ENCODE measurements at regions not wholly inside any gene's neighbourhood (a gene's known extent, or its start where the extent isn't known, plus 50 kb on each side); places are given as distances from the start of the nearest gene placed in this dataset.

DNA sequence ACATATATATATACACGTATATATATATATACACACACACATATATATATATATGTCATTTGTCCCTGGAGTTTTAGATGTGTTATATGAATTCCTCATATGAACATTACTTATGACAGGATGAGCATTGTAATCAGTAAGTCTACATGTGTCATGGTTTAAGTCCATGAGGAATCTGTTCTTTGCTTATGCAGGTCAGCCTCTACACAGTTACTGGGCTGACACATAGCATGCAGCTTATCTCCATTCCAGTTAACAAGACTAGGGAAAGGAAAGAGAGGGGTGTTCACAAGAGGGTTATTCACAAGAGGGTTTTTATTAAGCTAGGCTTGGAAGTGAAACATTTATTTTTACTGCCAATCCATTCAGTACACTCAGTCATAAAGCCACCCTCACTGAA is 226.7 kb downstream of the SNX13 start:
- Histone ChIP-seq H4K20me1 (ENCODE audit: insufficient read depth) (no peaks in the 10 kb centered on the region), H3K9me2 (no peaks in the 10 kb centered on the region), H3F3A (replicated peaks; ENCODE audit: insufficient read depth) (no peaks in the 10 kb centered on the region), H3K27me3 (ENCODE audit: insufficient read depth) (peaks cover 17% of the 10 kb centered on the region), H3K9ac (no peak overlapping the region), H3K4me3 (ENCODE audit: low read depth in 2 of 2, low read length in 1 of 2) (no peak overlapping the region), H2AFZ (ENCODE audit: low read depth) (no peak overlapping the region), H3K79me2 (ENCODE audit: insufficient read depth) (no peaks in the 10 kb centered on the region), H3K27ac (ENCODE audit: low read depth in 2 of 2, low read length in 1 of 2) (no peak overlapping the region), H3K4me2 (no peak overlapping the region), H3K4me1 (ENCODE audit: control insufficient read depth in 1 of 2, insufficient read depth in 2 of 2, low read depth in 1 of 2, low read length in 1 of 2) (no peaks in the 10 kb centered on the region), H3K36me3 (replicated peaks in 1 of 2; ENCODE audit: control insufficient read depth in 1 of 2, insufficient read depth in 2 of 2, low read length in 1 of 2) (no peaks in the 10 kb centered on the region), H3K9me3 (no peaks in the 10 kb centered on the region)
- WGBS (ENCODE audit: low lambda C conversion rate) = 0% methylated on average over 1 of the region's 1 CpG
- DNase-seq = no peak
- POLR2A ChIA-PET = no interaction called here
- TF ChIP-seq, protein P1, sequence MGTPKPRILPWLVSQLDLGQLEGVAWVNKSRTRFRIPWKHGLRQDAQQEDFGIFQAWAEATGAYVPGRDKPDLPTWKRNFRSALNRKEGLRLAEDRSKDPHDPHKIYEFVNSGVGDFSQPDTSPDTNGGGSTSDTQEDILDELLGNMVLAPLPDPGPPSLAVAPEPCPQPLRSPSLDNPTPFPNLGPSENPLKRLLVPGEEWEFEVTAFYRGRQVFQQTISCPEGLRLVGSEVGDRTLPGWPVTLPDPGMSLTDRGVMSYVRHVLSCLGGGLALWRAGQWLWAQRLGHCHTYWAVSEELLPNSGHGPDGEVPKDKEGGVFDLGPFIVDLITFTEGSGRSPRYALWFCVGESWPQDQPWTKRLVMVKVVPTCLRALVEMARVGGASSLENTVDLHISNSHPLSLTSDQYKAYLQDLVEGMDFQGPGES (IDR thresholded peaks at IDR 0.05; ENCODE audit: low read depth, low read length) = no peak
- no peak for TF ChIP-seq JUND (IDR thresholded peaks at IDR 0.05)
- TF ChIP-seq, protein P2, sequence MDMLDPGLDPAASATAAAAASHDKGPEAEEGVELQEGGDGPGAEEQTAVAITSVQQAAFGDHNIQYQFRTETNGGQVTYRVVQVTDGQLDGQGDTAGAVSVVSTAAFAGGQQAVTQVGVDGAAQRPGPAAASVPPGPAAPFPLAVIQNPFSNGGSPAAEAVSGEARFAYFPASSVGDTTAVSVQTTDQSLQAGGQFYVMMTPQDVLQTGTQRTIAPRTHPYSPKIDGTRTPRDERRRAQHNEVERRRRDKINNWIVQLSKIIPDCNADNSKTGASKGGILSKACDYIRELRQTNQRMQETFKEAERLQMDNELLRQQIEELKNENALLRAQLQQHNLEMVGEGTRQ (IDR thresholded peaks at IDR 0.05; ENCODE audit: borderline replicate concordance, low read depth, low read length) = no peak
- TF ChIP-seq RFX5 (IDR thresholded peaks at IDR 0.05; ENCODE audit: low read length) = no peak
- TF ChIP-seq, protein P3, sequence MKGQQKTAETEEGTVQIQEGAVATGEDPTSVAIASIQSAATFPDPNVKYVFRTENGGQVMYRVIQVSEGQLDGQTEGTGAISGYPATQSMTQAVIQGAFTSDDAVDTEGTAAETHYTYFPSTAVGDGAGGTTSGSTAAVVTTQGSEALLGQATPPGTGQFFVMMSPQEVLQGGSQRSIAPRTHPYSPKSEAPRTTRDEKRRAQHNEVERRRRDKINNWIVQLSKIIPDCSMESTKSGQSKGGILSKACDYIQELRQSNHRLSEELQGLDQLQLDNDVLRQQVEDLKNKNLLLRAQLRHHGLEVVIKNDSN (IDR thresholded peaks at IDR 0.05; ENCODE audit: borderline replicate concordance, low read depth) = no peak
- TF ChIP-seq, protein P4, sequence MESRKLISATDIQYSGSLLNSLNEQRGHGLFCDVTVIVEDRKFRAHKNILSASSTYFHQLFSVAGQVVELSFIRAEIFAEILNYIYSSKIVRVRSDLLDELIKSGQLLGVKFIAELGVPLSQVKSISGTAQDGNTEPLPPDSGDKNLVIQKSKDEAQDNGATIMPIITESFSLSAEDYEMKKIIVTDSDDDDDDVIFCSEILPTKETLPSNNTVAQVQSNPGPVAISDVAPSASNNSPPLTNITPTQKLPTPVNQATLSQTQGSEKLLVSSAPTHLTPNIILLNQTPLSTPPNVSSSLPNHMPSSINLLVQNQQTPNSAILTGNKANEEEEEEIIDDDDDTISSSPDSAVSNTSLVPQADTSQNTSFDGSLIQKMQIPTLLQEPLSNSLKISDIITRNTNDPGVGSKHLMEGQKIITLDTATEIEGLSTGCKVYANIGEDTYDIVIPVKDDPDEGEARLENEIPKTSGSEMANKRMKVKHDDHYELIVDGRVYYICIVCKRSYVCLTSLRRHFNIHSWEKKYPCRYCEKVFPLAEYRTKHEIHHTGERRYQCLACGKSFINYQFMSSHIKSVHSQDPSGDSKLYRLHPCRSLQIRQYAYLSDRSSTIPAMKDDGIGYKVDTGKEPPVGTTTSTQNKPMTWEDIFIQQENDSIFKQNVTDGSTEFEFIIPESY (IDR thresholded peaks at IDR 0.05; ENCODE audit: borderline replicate concordance, low read depth) = no peak
- TF ChIP-seq, protein P5, sequence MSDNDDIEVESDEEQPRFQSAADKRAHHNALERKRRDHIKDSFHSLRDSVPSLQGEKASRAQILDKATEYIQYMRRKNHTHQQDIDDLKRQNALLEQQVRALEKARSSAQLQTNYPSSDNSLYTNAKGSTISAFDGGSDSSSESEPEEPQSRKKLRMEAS (IDR thresholded peaks at IDR 0.05; ENCODE audit: low read depth) = no peak
- TF ChIP-seq MEF2A (IDR thresholded peaks at IDR 0.05; ENCODE audit: borderline replicate concordance, low read depth) = no peak
- TF ChIP-seq SIN3A (IDR thresholded peaks at IDR 0.05; ENCODE audit: borderline replicate concordance, low read depth, low read length) = no peak
- no peak for TF ChIP-seq CHD2 (IDR thresholded peaks at IDR 0.05; ENCODE audit: low read length, partially characterized antibody)
- TF ChIP-seq NFIC (IDR thresholded peaks at IDR 0.05; ENCODE audit: borderline replicate concordance) = no peak
- no peak for TF ChIP-seq ELF1 (IDR thresholded peaks at IDR 0.05)
- no peak for TF ChIP-seq EZH2phosphoT487 (IDR thresholded peaks at IDR 0.05; ENCODE audit: borderline replicate concordance, low read depth)
- TF ChIP-seq YY1 (IDR thresholded peaks at IDR 0.05; ENCODE audit: low read depth) = no peak
- TF ChIP-seq RXRA (IDR thresholded peaks at IDR 0.05; ENCODE audit: borderline replicate concordance, low read depth) = no peak
- no peak for TF ChIP-seq NRF1 (IDR thresholded peaks at IDR 0.05; ENCODE audit: low read depth, low read length)
- TF ChIP-seq POLR2AphosphoS5 (IDR thresholded peaks at IDR 0.05; ENCODE audit: low read depth, low read length) = no peak
- no peak for TF ChIP-seq FOSL2 (IDR thresholded peaks at IDR 0.05; ENCODE audit: borderline replicate concordance, low read depth)
- TF ChIP-seq, protein P6, sequence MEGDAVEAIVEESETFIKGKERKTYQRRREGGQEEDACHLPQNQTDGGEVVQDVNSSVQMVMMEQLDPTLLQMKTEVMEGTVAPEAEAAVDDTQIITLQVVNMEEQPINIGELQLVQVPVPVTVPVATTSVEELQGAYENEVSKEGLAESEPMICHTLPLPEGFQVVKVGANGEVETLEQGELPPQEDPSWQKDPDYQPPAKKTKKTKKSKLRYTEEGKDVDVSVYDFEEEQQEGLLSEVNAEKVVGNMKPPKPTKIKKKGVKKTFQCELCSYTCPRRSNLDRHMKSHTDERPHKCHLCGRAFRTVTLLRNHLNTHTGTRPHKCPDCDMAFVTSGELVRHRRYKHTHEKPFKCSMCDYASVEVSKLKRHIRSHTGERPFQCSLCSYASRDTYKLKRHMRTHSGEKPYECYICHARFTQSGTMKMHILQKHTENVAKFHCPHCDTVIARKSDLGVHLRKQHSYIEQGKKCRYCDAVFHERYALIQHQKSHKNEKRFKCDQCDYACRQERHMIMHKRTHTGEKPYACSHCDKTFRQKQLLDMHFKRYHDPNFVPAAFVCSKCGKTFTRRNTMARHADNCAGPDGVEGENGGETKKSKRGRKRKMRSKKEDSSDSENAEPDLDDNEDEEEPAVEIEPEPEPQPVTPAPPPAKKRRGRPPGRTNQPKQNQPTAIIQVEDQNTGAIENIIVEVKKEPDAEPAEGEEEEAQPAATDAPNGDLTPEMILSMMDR (IDR thresholded peaks at IDR 0.05) = no peak
- CTCF ChIA-PET = interaction anchor here (1.7 kb wide), 1 partner anchor 606 kb away, joined by 5 read pairs; no protein-coding TSS in a partner anchor

All from SK-N-SH (cell line).